ENCODE measurements at regions not wholly inside any gene's neighbourhood (a gene's known extent, or its start where the extent isn't known, plus 50 kb on each side); places are given as distances from the start of the nearest gene placed in this dataset.

DNA sequence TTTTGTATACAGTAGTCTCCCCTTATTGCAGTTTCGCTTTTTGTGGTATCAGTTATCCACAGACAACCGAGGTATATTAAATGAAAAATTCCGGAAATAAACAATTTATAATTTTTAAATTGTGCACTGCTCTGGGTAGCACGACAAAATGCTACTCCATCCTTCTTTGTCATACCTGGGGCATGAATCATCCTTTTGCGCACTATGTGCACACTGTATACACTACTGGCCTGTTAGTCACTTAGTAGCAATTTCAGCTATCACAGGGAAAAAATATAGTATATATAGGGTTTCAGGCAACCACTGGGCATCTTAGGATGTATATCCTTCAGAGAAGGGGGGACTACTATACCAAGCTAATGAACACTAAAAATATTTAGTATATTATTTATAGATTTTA lies 198.8 kb upstream of the FAT4 start:
- H3K36me3 ChIP-seq (replicated peaks in 1 of 2), result no peaks in the 10 kb centered on the region
- no peaks in the 10 kb centered on the region for H3K4me1 ChIP-seq (replicated peaks in 1 of 2)
- no peak for TF ChIP-seq POLR2A (IDR thresholded peaks at IDR 0.05)
- TF ChIP-seq, protein P1, sequence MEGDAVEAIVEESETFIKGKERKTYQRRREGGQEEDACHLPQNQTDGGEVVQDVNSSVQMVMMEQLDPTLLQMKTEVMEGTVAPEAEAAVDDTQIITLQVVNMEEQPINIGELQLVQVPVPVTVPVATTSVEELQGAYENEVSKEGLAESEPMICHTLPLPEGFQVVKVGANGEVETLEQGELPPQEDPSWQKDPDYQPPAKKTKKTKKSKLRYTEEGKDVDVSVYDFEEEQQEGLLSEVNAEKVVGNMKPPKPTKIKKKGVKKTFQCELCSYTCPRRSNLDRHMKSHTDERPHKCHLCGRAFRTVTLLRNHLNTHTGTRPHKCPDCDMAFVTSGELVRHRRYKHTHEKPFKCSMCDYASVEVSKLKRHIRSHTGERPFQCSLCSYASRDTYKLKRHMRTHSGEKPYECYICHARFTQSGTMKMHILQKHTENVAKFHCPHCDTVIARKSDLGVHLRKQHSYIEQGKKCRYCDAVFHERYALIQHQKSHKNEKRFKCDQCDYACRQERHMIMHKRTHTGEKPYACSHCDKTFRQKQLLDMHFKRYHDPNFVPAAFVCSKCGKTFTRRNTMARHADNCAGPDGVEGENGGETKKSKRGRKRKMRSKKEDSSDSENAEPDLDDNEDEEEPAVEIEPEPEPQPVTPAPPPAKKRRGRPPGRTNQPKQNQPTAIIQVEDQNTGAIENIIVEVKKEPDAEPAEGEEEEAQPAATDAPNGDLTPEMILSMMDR (IDR thresholded peaks at IDR 0.05), result no peak
- no peaks in the 10 kb centered on the region for H3K9me3 ChIP-seq (replicated peaks in 1 of 3)
- intact Hi-C loops (cut with DNase I), result no loop called here
- no peak overlapping the region for H3K27ac ChIP-seq
- WGBS, 4 donors, result 71 to 89% (median 79%) methylated on average over 5 of the region's 5 CpGs
- H3K4me3 ChIP-seq, result no peak overlapping the region
- DNase-seq, result no peak
- no peaks in the 10 kb centered on the region for H3K27me3 ChIP-seq

GRCh38 chr4:125115476-125115875 lies 199.3 kb upstream of the FAT4 start:
- WGBS, 4 donors, result 32 to 67% (median 52%) methylated on average over 1 of the region's 1 CpG
- intact Hi-C loops (cut with DNase I), result no loop called here

DNA sequence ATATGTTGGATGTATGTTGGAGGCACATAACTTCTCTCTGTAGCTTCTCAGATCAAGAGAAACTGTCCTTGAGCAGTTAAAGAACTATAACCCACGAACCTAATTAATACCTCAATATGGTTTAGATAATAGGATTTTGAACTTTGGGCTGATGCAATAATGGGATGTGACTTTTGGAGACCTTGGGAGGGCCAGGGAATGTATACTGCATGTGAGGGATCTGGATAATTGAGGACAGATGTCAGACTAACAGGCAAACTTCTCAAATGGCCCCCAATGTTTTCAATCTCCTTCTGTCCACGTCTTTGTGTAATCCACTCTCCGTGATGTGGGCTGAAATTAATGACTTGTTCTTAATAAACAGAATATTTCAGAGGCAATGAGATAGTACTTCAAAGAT lies 202.2 kb upstream of the FAT4 start:
- Histone ChIP-seq H3K4me1 (replicated peaks in 1 of 2) (no peaks in the 10 kb centered on the region), H3K27me3 (no peaks in the 10 kb centered on the region), H3K9me3 (replicated peaks in 1 of 3) (no peaks in the 10 kb centered on the region), H3K4me3 (no peak overlapping the region), H3K27ac (no peak overlapping the region), H3K36me3 (replicated peaks in 1 of 2) (no peaks in the 10 kb centered on the region)
- intact Hi-C loops (cut with DNase I), result no loop called here
- DNase-seq, result no peak
- TF ChIP-seq, protein P1 (IDR thresholded peaks at IDR 0.05), result no peak
- TF ChIP-seq POLR2A (IDR thresholded peaks at IDR 0.05), result no peak
- WGBS, 4 donors, result 68 to 86% (median 78%) methylated on average over 3 of the region's 3 CpGs

More at GRCh38 chr4:125115476-125115875, 199.3 kb upstream of the FAT4 start:
- Histone ChIP-seq H3K27ac (no peak overlapping the region), H3K4me3 (no peak overlapping the region), H3K9me3 (replicated peaks in 1 of 3) (no peaks in the 10 kb centered on the region), H3K4me1 (replicated peaks in 1 of 2) (no peaks in the 10 kb centered on the region), H3K36me3 (replicated peaks in 1 of 2) (no peaks in the 10 kb centered on the region), H3K27me3 (no peaks in the 10 kb centered on the region)
- no peak for DNase-seq
- TF ChIP-seq POLR2A (IDR thresholded peaks at IDR 0.05), result no peak
- TF ChIP-seq, protein P1 (IDR thresholded peaks at IDR 0.05), result no peak

GRCh38 chr4:125111323-125111722 lies 203.4 kb upstream of the FAT4 start:
- Histone ChIP-seq H3K27me3 (no peaks in the 10 kb centered on the region), H3K4me3 (no peak overlapping the region), H3K36me3 (replicated peaks in 1 of 2) (no peaks in the 10 kb centered on the region), H3K4me1 (replicated peaks in 1 of 2) (no peaks in the 10 kb centered on the region), H3K9me3 (replicated peaks in 1 of 3) (no peaks in the 10 kb centered on the region), H3K27ac (no peak overlapping the region)
- no peak for TF ChIP-seq POLR2A (IDR thresholded peaks at IDR 0.05)
- TF ChIP-seq, protein P1 (IDR thresholded peaks at IDR 0.05), result no peak
- WGBS, 4 donors, result 68 to 78% (median 71%) methylated on average over 3 of the region's 3 CpGs
- DNase-seq, result no peak
- intact Hi-C loops (cut with DNase I), result no loop called here

Data from adrenal gland (tissue), 9 donors.